GM20431 (cell line): ENCODE measurements at regions not wholly inside any gene's neighbourhood (a gene's known extent, or its start where the extent isn't known, plus 50 kb on each side); places are given as distances from the start of the nearest gene placed in this dataset.
"Not testable (repeated sequence)": the region's sequence is repeated elsewhere in the genome, so short reads cannot be mapped to it uniquely, and the experiment has no call there.

Source experiments
- in situ Hi-C: fragments of 300-500 bp; cut with MseI, MboI; formaldehyde crosslinking; loops from one replicate; pipeline ENCODE4 v1.15.0; 2020; ENCODE audit warnings: low sequenced_read_pairs; ENCODE audit not compliant: unreplicated experiment

GRCh38 chr6:18527836-18528743 is 140.9 kb downstream of the RNF144B start:
- in situ Hi-C loops, result no loop called here

GRCh38 chr6:18530201-18530600 is 143.1 kb downstream of the RNF144B start:
- in situ Hi-C loops, result no loop called here

GRCh38 chr6:18532139-18532538 is 145.0 kb downstream of the RNF144B start:
- in situ Hi-C loops, result no loop called here

GRCh38 chr6:18533793-18534192 is 146.6 kb downstream of the RNF144B start:
- in situ Hi-C loops, result no loop called here

GRCh38 chr6:18536591-18537055 is 149.5 kb downstream of the RNF144B start:
- in situ Hi-C loops, result no loop called here

GRCh38 chr6:18538315-18538714 is 151.2 kb downstream of the RNF144B start:
- in situ Hi-C loops, result no loop called here

- in situ Hi-C loops, result no loop called here
These were observed 155.9 kb downstream of the RNF144B start for GRCh38 chr6:18543051-18543450.

- in situ Hi-C loops, result not testable (repeated sequence)
These were observed 158.0 kb downstream of the RNF144B start for GRCh38 chr6:18545142-18545541.

- in situ Hi-C loops, result no loop called here
These were observed 158.6 kb downstream of the RNF144B start for GRCh38 chr6:18545726-18546125.

GRCh38 chr6:18550119-18550518 is 163.0 kb downstream of the RNF144B start:
- in situ Hi-C loops, result no loop called here

GRCh38 chr6:18551228-18551627 is 164.1 kb downstream of the RNF144B start:
- in situ Hi-C loops, result no loop called here

- in situ Hi-C loops, result no loop called here
These were observed 168.6 kb downstream of the RNF144B start for GRCh38 chr6:18555750-18556149.

- in situ Hi-C loops, result no loop called here
These were observed 174.0 kb downstream of the RNF144B start for GRCh38 chr6:18561037-18561750.

GRCh38 chr6:18562726-18563125 is 175.6 kb downstream of the RNF144B start:
- in situ Hi-C loops, result no loop called here

GRCh38 chr6:18564775-18565174 is 177.6 kb downstream of the RNF144B start:
- in situ Hi-C loops, result no loop called here

- in situ Hi-C loops, result no loop called here
These were observed 178.1 kb downstream of the RNF144B start for GRCh38 chr6:18565231-18565630.

- in situ Hi-C loops, result no loop called here
These were observed 180.2 kb downstream of the RNF144B start for GRCh38 chr6:18567380-18567779.

GRCh38 chr6:18577491-18577890 is 190.3 kb downstream of the RNF144B start:
- in situ Hi-C loops, result no loop called here

GRCh38 chr6:18579166-18579565 is 192.0 kb downstream of the RNF144B start:
- in situ Hi-C loops, result no loop called here

GRCh38 chr6:18579869-18580268 is 192.7 kb downstream of the RNF144B start:
- in situ Hi-C loops, result no loop called here

GRCh38 chr6:18584372-18584771 is 197.2 kb downstream of the RNF144B start:
- in situ Hi-C loops, result no loop called here
